HepG2 (cell line): ENCODE measurements at regions not wholly inside any gene's neighbourhood (a gene's known extent, or its start where the extent isn't known, plus 50 kb on each side); places are given as distances from the start of the nearest gene placed in this dataset.
A peak's percentile ranks its signal among the peaks of the same experiment; 100 is the strongest.

Experiments used
- HOXA9 ChIP-seq: sonication (generic); formaldehyde crosslinking; IDR thresholded peaks from 2 replicates; pipeline ENCODE4 v1.8.1; 2022; ENCODE audit warnings: missing genetic modification reagents, mild to moderate bottlenecking, moderate library complexity, borderline replicate concordance
- RARA ChIP-seq: IDR thresholded peaks from 2 replicates; pipeline ENCODE4 v1.6.1; 2016; ENCODE audit warnings: missing genetic modification reagents, missing compliant biosample characterization
- RBAK ChIP-seq: sonication (generic); formaldehyde crosslinking; IDR thresholded peaks from 2 replicates; pipeline ENCODE4 v1.5.1; 2020; ENCODE audit warnings: mild to moderate bottlenecking, missing genetic modification reagents
- RELA ChIP-seq: sonication (generic); formaldehyde crosslinking; IDR thresholded peaks from 2 replicates; pipeline ENCODE4 v1.4.0; 2020; ENCODE audit warnings: missing genetic modification reagents
- ZNF205 ChIP-seq: IDR thresholded peaks from 2 replicates; pipeline ENCODE4 v1.6.1; 2018; ENCODE audit warnings: missing biosample characterization, missing genetic modification reagents
- ZNF225 ChIP-seq: sonication (generic); formaldehyde crosslinking; IDR thresholded peaks from 2 replicates; pipeline ENCODE4 v1.4.0; 2020; ENCODE audit warnings: mild to moderate bottlenecking, missing genetic modification reagents
- ZNF841 ChIP-seq: sonication (generic); formaldehyde crosslinking; IDR thresholded peaks from 2 replicates; pipeline ENCODE4 v1.8.1; 2023; ENCODE audit warnings: missing genetic modification reagents, borderline replicate concordance
- TF ChIP-seq, protein P1 (sequence below): sonication (generic); formaldehyde crosslinking; IDR thresholded peaks from 2 replicates; pipeline ENCODE4 v1.5.0; 2020; ENCODE audit warnings: mild to moderate bottlenecking, missing genetic modification reagents, borderline replicate concordance
- TF ChIP-seq, protein P2 (sequence below): sonication (generic); formaldehyde crosslinking; IDR thresholded peaks from 2 replicates; pipeline ENCODE4 v1.4.0; 2020; ENCODE audit warnings: mild to moderate bottlenecking, missing genetic modification reagents
- TF ChIP-seq, protein P3 (sequence below): sonication (generic); formaldehyde crosslinking; IDR thresholded peaks from 2 replicates; pipeline ENCODE4 v1.5.0; 2020; ENCODE audit warnings: mild to moderate bottlenecking, missing genetic modification reagents
- TF ChIP-seq, protein P4 (sequence below): sonication (generic); formaldehyde crosslinking; IDR thresholded peaks from 2 replicates; pipeline ENCODE4 v1.4.0; 2020; ENCODE audit warnings: missing genetic modification reagents, mild to moderate bottlenecking, borderline replicate concordance
- TF ChIP-seq, protein P5 (sequence below): sonication (generic); formaldehyde crosslinking; IDR thresholded peaks from 2 replicates; pipeline ENCODE4 v1.4.0; 2020; ENCODE audit warnings: missing genetic modification reagents, borderline replicate concordance
- TF ChIP-seq, protein P6 (sequence below): sonication (generic); formaldehyde crosslinking; IDR thresholded peaks from 2 replicates; pipeline ENCODE4 v1.5.1; 2020; ENCODE audit warnings: missing genetic modification reagents, mild to moderate bottlenecking, borderline replicate concordance

DNA sequence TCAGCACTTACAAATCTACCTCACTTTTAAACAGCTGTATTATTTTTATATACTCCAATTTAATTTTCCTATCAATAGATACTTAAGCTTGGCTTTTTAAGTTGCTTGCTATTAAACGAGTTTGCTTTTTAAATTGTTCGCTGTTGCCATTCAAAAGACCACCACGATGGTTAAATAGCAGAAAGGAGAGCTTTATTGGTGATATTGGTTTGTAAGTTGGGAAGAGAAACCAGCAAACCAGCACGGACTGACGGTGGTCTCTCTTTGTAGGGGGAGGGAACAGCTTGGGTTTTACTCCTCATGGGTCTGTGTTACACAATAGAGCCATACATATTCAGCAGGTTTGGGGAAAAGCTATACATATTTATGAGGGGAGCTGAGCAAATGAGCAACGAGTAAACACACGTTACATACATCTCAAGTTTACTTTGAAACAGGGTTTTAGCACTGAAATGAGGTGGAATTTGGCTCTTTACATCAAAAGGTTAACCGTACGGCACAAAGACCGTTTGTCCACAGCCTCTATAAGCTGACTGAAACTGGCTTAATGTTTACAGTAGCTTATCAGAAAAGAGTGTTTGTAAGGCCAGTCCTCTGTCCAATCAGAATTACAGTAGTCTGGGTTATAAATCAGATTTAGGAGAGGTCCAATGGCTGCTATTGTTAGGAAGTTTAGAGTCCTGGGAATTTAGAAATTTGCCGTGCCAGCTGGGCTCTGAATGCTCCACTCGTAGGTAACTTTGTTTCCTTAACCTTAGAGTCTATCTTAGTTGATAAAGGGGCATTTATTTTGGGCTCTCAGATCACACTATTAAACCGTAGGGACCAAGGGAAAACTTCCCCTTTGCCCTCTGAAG is 69.7 kb upstream of the DHRS4 start (continued):
- TF ChIP-seq, protein P1, sequence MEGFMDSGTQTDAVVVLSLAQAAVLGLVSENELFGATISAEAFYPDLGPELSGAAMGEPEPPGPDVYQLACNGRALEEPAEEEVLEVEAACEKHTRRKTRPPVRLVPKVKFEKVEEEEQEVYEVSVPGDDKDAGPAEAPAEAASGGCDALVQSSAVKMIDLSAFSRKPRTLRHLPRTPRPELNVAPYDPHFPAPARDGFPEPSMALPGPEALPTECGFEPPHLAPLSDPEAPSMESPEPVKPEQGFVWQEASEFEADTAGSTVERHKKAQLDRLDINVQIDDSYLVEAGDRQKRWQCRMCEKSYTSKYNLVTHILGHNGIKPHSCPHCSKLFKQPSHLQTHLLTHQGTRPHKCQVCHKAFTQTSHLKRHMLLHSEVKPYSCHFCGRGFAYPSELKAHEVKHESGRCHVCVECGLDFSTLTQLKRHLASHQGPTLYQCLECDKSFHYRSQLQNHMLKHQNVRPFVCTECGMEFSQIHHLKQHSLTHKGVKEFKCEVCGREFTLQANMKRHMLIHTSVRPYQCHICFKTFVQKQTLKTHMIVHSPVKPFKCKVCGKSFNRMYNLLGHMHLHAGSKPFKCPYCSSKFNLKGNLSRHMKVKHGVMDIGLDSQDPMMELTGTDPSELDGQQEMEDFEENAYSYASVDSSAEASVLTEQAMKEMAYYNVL, result peak; percentile 86
- TF ChIP-seq, protein P2, sequence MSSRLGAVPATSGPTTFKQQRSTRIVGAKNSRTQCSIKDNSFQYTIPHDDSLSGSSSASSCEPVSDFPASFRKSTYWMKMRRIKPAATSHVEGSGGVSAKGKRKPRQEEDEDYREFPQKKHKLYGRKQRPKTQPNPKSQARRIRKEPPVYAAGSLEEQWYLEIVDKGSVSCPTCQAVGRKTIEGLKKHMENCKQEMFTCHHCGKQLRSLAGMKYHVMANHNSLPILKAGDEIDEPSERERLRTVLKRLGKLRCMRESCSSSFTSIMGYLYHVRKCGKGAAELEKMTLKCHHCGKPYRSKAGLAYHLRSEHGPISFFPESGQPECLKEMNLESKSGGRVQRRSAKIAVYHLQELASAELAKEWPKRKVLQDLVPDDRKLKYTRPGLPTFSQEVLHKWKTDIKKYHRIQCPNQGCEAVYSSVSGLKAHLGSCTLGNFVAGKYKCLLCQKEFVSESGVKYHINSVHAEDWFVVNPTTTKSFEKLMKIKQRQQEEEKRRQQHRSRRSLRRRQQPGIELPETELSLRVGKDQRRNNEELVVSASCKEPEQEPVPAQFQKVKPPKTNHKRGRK (CRISPR knock-in tag), result no peak
- TF ChIP-seq ZNF225 (CRISPR knock-in tag) (no peak), ZNF841 (CRISPR knock-in tag) (no peak), RARA (CRISPR knock-in tag) (peak; percentile 78), RELA (CRISPR knock-in tag) (0 out of 2 replicates have a peak, but pooled peaks have one; percentile 56), HOXA9 (peak; percentile 89; the same call in 1 of the 2 replicates), ZNF205 (CRISPR knock-in tag) (peak; percentile 92), RBAK (CRISPR knock-in tag) (peak; percentile 77; the same call in 1 of the 2 replicates)
- TF ChIP-seq, protein P3, sequence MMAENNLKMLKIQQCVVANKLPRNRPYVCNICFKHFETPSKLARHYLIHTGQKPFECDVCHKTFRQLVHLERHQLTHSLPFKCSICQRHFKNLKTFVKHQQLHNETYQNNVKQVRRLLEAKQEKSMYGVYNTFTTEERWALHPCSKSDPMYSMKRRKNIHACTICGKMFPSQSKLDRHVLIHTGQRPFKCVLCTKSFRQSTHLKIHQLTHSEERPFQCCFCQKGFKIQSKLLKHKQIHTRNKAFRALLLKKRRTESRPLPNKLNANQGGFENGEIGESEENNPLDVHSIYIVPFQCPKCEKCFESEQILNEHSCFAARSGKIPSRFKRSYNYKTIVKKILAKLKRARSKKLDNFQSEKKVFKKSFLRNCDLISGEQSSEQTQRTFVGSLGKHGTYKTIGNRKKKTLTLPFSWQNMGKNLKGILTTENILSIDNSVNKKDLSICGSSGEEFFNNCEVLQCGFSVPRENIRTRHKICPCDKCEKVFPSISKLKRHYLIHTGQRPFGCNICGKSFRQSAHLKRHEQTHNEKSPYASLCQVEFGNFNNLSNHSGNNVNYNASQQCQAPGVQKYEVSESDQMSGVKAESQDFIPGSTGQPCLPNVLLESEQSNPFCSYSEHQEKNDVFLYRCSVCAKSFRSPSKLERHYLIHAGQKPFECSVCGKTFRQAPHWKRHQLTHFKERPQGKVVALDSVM (CRISPR knock-in tag), result peak; percentile 40; the same call in 1 of the 2 replicates
- TF ChIP-seq, protein P4, sequence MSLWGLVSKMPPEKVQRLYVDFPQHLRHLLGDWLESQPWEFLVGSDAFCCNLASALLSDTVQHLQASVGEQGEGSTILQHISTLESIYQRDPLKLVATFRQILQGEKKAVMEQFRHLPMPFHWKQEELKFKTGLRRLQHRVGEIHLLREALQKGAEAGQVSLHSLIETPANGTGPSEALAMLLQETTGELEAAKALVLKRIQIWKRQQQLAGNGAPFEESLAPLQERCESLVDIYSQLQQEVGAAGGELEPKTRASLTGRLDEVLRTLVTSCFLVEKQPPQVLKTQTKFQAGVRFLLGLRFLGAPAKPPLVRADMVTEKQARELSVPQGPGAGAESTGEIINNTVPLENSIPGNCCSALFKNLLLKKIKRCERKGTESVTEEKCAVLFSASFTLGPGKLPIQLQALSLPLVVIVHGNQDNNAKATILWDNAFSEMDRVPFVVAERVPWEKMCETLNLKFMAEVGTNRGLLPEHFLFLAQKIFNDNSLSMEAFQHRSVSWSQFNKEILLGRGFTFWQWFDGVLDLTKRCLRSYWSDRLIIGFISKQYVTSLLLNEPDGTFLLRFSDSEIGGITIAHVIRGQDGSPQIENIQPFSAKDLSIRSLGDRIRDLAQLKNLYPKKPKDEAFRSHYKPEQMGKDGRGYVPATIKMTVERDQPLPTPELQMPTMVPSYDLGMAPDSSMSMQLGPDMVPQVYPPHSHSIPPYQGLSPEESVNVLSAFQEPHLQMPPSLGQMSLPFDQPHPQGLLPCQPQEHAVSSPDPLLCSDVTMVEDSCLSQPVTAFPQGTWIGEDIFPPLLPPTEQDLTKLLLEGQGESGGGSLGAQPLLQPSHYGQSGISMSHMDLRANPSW (CRISPR knock-in tag), result peak; percentile 61
- TF ChIP-seq, protein P5, sequence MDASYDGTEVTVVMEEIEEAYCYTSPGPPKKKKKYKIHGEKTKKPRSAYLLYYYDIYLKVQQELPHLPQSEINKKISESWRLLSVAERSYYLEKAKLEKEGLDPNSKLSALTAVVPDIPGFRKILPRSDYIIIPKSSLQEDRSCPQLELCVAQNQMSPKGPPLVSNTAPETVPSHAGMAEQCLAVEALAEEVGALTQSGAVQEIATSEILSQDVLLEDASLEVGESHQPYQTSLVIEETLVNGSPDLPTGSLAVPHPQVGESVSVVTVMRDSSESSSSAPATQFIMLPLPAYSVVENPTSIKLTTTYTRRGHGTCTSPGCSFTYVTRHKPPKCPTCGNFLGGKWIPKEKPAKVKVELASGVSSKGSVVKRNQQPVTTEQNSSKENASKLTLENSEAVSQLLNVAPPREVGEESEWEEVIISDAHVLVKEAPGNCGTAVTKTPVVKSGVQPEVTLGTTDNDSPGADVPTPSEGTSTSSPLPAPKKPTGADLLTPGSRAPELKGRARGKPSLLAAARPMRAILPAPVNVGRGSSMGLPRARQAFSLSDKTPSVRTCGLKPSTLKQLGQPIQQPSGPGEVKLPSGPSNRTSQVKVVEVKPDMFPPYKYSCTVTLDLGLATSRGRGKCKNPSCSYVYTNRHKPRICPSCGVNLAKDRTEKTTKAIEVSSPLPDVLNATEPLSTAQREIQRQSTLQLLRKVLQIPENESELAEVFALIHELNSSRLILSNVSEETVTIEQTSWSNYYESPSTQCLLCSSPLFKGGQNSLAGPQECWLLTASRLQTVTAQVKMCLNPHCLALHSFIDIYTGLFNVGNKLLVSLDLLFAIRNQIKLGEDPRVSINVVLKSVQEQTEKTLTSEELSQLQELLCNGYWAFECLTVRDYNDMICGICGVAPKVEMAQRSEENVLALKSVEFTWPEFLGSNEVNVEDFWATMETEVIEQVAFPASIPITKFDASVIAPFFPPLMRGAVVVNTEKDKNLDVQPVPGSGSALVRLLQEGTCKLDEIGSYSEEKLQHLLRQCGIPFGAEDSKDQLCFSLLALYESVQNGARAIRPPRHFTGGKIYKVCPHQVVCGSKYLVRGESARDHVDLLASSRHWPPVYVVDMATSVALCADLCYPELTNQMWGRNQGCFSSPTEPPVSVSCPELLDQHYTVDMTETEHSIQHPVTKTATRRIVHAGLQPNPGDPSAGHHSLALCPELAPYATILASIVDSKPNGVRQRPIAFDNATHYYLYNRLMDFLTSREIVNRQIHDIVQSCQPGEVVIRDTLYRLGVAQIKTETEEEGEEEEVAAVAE (CRISPR knock-in tag), result peak; percentile 90
- TF ChIP-seq, protein P6, sequence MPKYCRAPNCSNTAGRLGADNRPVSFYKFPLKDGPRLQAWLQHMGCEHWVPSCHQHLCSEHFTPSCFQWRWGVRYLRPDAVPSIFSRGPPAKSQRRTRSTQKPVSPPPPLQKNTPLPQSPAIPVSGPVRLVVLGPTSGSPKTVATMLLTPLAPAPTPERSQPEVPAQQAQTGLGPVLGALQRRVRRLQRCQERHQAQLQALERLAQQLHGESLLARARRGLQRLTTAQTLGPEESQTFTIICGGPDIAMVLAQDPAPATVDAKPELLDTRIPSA, result no peak
- TF ChIP-seq, all 625 proteins: peak for 273
